B cell (primary cell): ENCODE measurements at regions not wholly inside any gene's neighbourhood (a gene's known extent, or its start where the extent isn't known, plus 50 kb on each side); places are given as distances from the start of the nearest gene placed in this dataset.

Experiments
- CTCF ChIP-seq: fragments of 200-600 bp; IDR thresholded peaks from one replicate; pipeline ENCODE4 v1.8.0; 2022; ENCODE audit warnings: antibody characterized with exemption, mild to moderate bottlenecking
- EZH2 ChIP-seq: IDR thresholded peaks from 2 replicates; pipeline ENCODE4 v1.6.1; 2012; ENCODE audit warnings: borderline replicate concordance, low read depth, mild to moderate bottlenecking, moderate library complexity, low read length; ENCODE audit not compliant: insufficient read depth, poor library complexity, severe bottlenecking

- TF ChIP-seq CTCF (no peak), EZH2 (no peak)
Measured at GRCh38 chr18:51765606-51766360, 568.3 kb upstream of the MEX3C start.
